ENCODE measurements at regions not wholly inside any gene's neighbourhood (a gene's known extent, or its start where the extent isn't known, plus 50 kb on each side); places are given as distances from the start of the nearest gene placed in this dataset.

DNA sequence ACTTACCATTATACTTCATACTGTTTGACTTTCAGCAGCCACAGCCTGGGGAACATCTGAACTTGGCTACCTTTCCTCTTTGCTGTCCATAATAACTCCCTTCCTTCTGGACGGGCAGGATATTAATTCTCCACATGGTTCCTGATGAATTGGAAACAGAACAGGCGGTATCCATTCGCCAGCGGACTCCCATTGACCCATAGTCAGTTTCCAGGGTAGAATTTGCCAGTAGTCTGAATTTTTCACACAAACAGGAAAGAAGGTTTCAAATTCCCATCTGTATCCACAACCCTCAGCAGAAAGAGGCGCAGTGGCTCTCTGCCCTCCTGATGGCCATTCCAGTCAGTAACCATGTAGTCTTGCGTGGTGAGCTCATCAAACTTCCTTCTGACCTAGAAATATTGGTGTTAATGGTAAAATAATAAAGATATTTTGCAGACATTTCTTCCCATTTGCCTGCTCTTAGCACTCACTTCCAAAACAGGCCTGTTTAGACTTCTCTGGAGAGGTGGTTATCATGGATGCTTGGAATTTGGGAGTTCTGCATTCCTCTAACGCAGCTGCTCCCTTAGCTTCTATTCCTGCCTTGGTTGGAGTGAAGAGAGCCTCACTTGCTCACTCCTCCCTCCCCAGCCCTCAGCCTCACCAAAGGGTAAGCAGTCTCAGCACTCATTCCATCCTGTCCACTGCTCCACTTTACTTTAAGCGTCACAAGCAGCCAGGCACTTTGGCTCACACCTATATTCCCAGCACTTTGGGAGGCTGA is 75.0 kb upstream of the OXGR1 start:
- FAIRE-seq = no peak
- DNase-seq (ENCODE audit: low read depth in 1 of 2, low spot score in 2 of 2) = no peak
- Histone ChIP-seq H2BK120ac (replicated peaks; ENCODE audit: low read depth, low read length) (no peak overlapping the region), H2BK20ac (ENCODE audit: low read length) (no peak overlapping the region), H3K4ac (replicated peaks; ENCODE audit: insufficient read length, low read depth, low read length) (no peak overlapping the region), H3K36me3 (ENCODE audit: control insufficient read depth in 2 of 4, insufficient read depth in 4 of 4, low read length in 3 of 4) (no peaks in the 10 kb centered on the region), H2BK12ac (ENCODE audit: low read depth, low read length) (no peak overlapping the region), H4K8ac (ENCODE audit: extremely low read depth, insufficient read depth, low read length) (no peak overlapping the region), H3K4me1 (replicated peaks in 1 of 4; ENCODE audit: control insufficient read depth in 3 of 4, insufficient read depth in 4 of 4, low read length in 3 of 4) (peaks cover 0 to 7% (median 5%) of the 10 kb centered on the region in 4 experiments; a peak in 4 of 7 replicates), H3K79me1 (ENCODE audit: low read depth, low read length) (no peaks in the 10 kb centered on the region), H3K4me3 (ENCODE audit: extremely low read depth in 1 of 4, insufficient read depth in 2 of 4, low read depth in 3 of 4, low read length in 4 of 4) (no peak overlapping the region), H3K14ac (ENCODE audit: insufficient read length) (no peak overlapping the region), H2AFZ (ENCODE audit: low read length) (0 out of 2 replicates have a peak overlapping the region, but pooled peaks have one; percentile 64), H3K23ac (ENCODE audit: insufficient read length) (no peak overlapping the region), H3K79me2 (ENCODE audit: control insufficient read depth in 1 of 2, insufficient read depth in 2 of 2, low read length in 2 of 2) (no peaks in the 10 kb centered on the region), H3K27ac (ENCODE audit: low read depth, low read length) (no peak overlapping the region), H4K20me1 (replicated peaks in 1 of 2; ENCODE audit: control insufficient read depth in 1 of 2, insufficient read depth in 2 of 2, low read length in 2 of 2) (no peaks in the 10 kb centered on the region), H3K56ac (replicated peaks; ENCODE audit: insufficient read length, low read depth, low read length) (no peak overlapping the region), H4K91ac (replicated peaks; ENCODE audit: insufficient read length, low read length) (no peak overlapping the region), H3K9ac (replicated peaks in 1 of 4; ENCODE audit: extremely low read depth in 1 of 4, low read depth in 3 of 4, low read length in 3 of 4) (no peak overlapping the region; a peak in 1 of 7 replicates), H2BK15ac (ENCODE audit: low read length) (peak overlapping the region; percentile 51; the same call in 1 of the 2 replicates), H2BK5ac (ENCODE audit: low read depth, low read length) (no peak overlapping the region), H3K18ac (ENCODE audit: extremely low read depth, low read length) (no peak overlapping the region), H2AK5ac (ENCODE audit: low read depth, low read length) (no peak overlapping the region), H4K5ac (ENCODE audit: insufficient read length, low read depth, low read length) (no peak overlapping the region), H3K9me3 (ENCODE audit: insufficient read depth in 2 of 2, low read depth in 1 of 2, low read length in 1 of 2) (no peaks in the 10 kb centered on the region), H3K4me2 (ENCODE audit: insufficient read depth in 1 of 2, low read depth in 2 of 2, low read length in 2 of 2) (no peak overlapping the region), H3K27me3 (replicated peaks in 1 of 4; ENCODE audit: control insufficient read depth in 3 of 4, extremely low read depth in 1 of 4, insufficient read depth in 3 of 4, low read length in 3 of 4) (no peaks in the 10 kb centered on the region), H3K23me2 (ENCODE audit: low read depth, low read length) (no peaks in the 10 kb centered on the region; the same call in 1 of the 2 replicates)
- WGBS, 2 experiments (ENCODE audit: extremely low coverage in 1 of 2, insufficient coverage in 1 of 2, insufficient read length in 1 of 2, insufficient replicate concordance in 2 of 2, low coverage in 1 of 2, low lambda C conversion rate in 2 of 2, missing lambda C conversion rate in 1 of 2) = 89% methylated on average over 8 of the region's 8 CpGs; no CpG with 5 or more reads in 1 of the 2 experiments
- CTCF ChIA-PET (ENCODE audit: partially characterized antibody) = interaction anchor here (0.7 to 2.0 kb wide), 4 partner anchors 14 to 295 kb away, joined by 3 to 9 read pairs (median 3); no protein-coding TSS in a partner anchor
- POLR2A ChIA-PET (ENCODE audit: partially characterized antibody) = no interaction called here
- TF ChIP-seq TEAD4 (IDR thresholded peaks at IDR 0.05; ENCODE audit: low read depth, low read length) (no peak), EZH2 (IDR thresholded peaks at IDR 0.05; ENCODE audit: low read depth, low read length, severe bottlenecking) (no peak), POLR2AphosphoS5 (IDR thresholded peaks at IDR 0.05; ENCODE audit: low read depth, low read length) (no peak), CHD2 (IDR thresholded peaks at IDR 0.05; ENCODE audit: low read length) (no peak), KDM5A (IDR thresholded peaks at IDR 0.05; ENCODE audit: low read length) (no peak)
